BE2C (cell line): ENCODE measurements at regions not wholly inside any gene's neighbourhood (a gene's known extent, or its start where the extent isn't known, plus 50 kb on each side); places are given as distances from the start of the nearest gene placed in this dataset.

Experiments used
- DNase-seq: peaks from one replicate; pipeline ENCODE4 v3.0.0-alpha.2; 2020
- H3K27me3 ChIP-seq: fragments of 250-450 bp; sonication (Bioruptor Pico); 2 replicates; pipeline ENCODE4 v1.5.1; 2020; ENCODE audit warnings: mild to moderate bottlenecking
- H3K36me3 ChIP-seq: fragments of 250-450 bp; sonication (Bioruptor Pico); 2 replicates; pipeline ENCODE4 v1.5.1; 2020; ENCODE audit warnings: mild to moderate bottlenecking
- H3K4me1 ChIP-seq: fragments of 250-450 bp; sonication (Bioruptor Pico); 2 replicates; pipeline ENCODE4 v1.5.1; 2020
- H3K4me3 ChIP-seq: 2 replicates; pipeline ENCODE4 v1.5.1; 2011; ENCODE audit warnings: low read depth, low read length
- H3K9me3 ChIP-seq: fragments of 250-450 bp; sonication (Bioruptor Pico); 2 replicates; pipeline ENCODE4 v1.5.1; 2020
- TF ChIP-seq, protein P1 (sequence below): IDR thresholded peaks from 2 replicates; pipeline ENCODE4 v1.5.1; 2012; ENCODE audit warnings: mild to moderate bottlenecking, low read depth, low read length

GRCh38 chr6:43858161-43859153 is 88.4 kb downstream of the VEGFA start:
- Histone ChIP-seq H3K4me1 (peaks cover 7% of the 10 kb centered on the region), H3K9me3 (no peaks in the 10 kb centered on the region), H3K36me3 (no peaks in the 10 kb centered on the region), H3K4me3 (no peak overlapping the region), H3K27me3 (no peaks in the 10 kb centered on the region)
- DNase-seq = no peak
- TF ChIP-seq, protein P1, sequence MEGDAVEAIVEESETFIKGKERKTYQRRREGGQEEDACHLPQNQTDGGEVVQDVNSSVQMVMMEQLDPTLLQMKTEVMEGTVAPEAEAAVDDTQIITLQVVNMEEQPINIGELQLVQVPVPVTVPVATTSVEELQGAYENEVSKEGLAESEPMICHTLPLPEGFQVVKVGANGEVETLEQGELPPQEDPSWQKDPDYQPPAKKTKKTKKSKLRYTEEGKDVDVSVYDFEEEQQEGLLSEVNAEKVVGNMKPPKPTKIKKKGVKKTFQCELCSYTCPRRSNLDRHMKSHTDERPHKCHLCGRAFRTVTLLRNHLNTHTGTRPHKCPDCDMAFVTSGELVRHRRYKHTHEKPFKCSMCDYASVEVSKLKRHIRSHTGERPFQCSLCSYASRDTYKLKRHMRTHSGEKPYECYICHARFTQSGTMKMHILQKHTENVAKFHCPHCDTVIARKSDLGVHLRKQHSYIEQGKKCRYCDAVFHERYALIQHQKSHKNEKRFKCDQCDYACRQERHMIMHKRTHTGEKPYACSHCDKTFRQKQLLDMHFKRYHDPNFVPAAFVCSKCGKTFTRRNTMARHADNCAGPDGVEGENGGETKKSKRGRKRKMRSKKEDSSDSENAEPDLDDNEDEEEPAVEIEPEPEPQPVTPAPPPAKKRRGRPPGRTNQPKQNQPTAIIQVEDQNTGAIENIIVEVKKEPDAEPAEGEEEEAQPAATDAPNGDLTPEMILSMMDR = no peak

DNA sequence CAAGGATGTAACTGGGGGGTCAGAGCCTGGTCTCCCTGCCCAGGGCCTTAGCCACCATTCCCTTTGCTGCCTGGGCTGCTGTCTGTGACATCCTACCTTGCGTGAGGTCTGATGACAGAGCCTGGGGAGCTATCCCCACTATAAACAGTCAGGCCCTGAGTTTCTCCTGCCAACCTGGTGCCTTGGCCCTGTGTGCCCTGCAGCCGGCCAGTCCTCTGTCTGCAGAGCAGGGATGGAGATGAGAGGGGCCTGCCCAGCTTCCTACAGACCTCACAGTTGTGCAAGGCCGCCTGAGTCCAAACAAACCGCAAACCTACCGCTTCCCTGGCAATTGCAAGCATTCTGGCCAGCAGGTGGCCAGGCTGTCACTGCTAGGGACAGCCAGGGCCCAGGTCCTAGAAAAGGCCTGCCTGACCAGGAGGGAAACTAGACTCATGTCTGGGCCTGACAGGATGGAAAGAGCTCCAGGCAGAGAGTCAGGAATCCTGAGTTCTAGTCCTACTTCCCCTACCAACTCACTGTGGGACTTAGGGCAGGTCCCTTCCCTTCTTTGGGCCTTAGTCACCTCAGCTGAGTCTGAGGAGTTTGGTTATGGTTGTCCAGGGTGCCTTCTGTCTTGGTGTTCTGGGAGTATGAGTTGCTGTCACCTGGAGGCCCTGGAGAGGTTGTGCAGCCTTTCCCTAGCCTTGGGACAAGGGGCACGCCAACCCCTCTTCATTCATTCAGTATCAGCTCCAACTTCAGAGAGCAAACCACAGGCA is 86.2 kb downstream of the VEGFA start:
- peaks cover 7% of the 10 kb centered on the region for H3K4me1 ChIP-seq
- H3K36me3 ChIP-seq = no peaks in the 10 kb centered on the region
- TF ChIP-seq, protein P1 = peak; percentile 63
- no peaks in the 10 kb centered on the region for H3K9me3 ChIP-seq
- peak; percentile 53 for DNase-seq
- H3K27me3 ChIP-seq = no peaks in the 10 kb centered on the region
- no peak overlapping the region for H3K4me3 ChIP-seq

DNA sequence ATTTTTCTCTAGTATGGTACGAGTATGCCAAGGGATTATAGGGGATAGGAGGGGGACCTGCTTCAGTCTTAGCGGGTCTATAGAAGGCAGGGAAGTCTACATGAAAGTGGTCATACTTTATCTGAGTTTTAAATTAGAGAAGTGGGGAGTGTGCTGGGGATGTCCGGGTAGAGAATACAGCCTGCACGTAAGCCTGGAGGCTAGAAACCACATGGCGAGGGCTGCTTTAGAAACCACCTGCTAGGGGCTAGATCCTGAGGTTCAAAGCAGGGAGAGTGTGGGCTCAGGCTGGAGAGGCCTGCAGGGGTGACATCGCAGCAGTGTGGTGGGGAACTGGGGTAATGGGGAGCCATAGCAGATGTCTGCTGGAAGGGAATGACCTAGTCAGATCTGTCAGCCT is 85.2 kb downstream of the VEGFA start:
- peaks cover 7% of the 10 kb centered on the region for H3K4me1 ChIP-seq
- no peaks in the 10 kb centered on the region for H3K9me3 ChIP-seq
- no peaks in the 10 kb centered on the region for H3K27me3 ChIP-seq
- TF ChIP-seq, protein P1 = no peak
- H3K36me3 ChIP-seq = no peaks in the 10 kb centered on the region
- no peak for DNase-seq
- H3K4me3 ChIP-seq = no peak overlapping the region

- Histone ChIP-seq H3K27me3 (no peaks in the 10 kb centered on the region), H3K36me3 (no peaks in the 10 kb centered on the region), H3K4me3 (no peak overlapping the region), H3K9me3 (no peaks in the 10 kb centered on the region), H3K4me1 (peaks cover 7% of the 10 kb centered on the region)
- TF ChIP-seq, protein P1 = no peak
- DNase-seq = no peak
These were observed 83.1 kb downstream of the VEGFA start for GRCh38 chr6:43853066-43853650.

DNA sequence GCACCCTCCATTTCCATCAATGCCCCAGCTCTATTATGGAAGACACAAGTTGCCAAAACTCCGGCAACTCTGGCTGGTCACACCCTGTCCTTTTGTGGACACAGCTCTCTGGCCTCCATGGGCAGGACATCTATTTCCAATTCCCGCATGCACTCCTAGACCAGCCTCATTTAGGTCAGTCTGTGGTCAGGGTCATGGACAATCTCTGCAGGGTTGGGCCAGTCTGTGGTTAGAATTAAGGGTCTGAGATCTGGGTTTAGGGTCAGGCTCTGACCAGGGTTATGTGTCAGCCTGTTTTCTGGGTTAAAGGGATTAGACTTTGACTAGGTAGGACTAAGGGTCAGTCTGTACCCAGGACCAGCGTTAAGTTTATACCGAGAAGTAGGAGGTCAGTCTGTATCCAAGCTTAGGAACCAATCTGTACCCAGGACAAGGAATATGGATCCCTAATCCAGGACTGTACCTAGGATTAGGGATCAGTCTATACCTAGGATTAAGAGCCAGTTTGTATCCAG is 82.4 kb downstream of the VEGFA start:
- no peak overlapping the region for H3K4me3 ChIP-seq
- no peak for DNase-seq
- no peaks in the 10 kb centered on the region for H3K36me3 ChIP-seq
- peaks cover 7% of the 10 kb centered on the region for H3K4me1 ChIP-seq
- TF ChIP-seq, protein P1 = no peak
- H3K27me3 ChIP-seq = no peaks in the 10 kb centered on the region
- H3K9me3 ChIP-seq = no peaks in the 10 kb centered on the region
